GM12878 (cell line): ENCODE measurements at regions not wholly inside any gene's neighbourhood (a gene's known extent, or its start where the extent isn't known, plus 50 kb on each side); places are given as distances from the start of the nearest gene placed in this dataset.

ENCODE experiments used
- ATAC-seq: fragments of 200-7000 bp; cut with Tn5 transposase; 3 replicates; pipeline ENCODE4 v1.9.1; 2020; ENCODE audit warnings: mild to moderate bottlenecking, moderate library complexity
- BruUV-seq: library from RNA; stranded (reverse); fragments of 400-500 nt; replicated peaks from 2 replicates; lab custom pipeline; 2021; lab: Mats Ljungman, UMichigan
- CTCF ChIA-PET: fragments of 300-600 bp; sonication (Branson Sonifier 250); formaldehyde crosslinking; extraction: SDS; loops from one replicate; lab custom pipeline; 2021; ENCODE audit warnings: inconsistent platforms; lab: Yijun Ruan, JAX
- POLR2A ChIA-PET: fragments of 350-600 bp; formaldehyde crosslinking; extraction: SDS; loops from one replicate; lab custom pipeline; 2021; ENCODE audit warnings: inconsistent platforms; lab: Charles Lee
- RAD21 ChIA-PET: fragments of 300-600 bp; sonication (Branson Sonifier 250); formaldehyde crosslinking; loops from one replicate; lab custom pipeline; 2023; ENCODE audit warnings: antibody characterized with exemption; ENCODE audit not compliant: unreplicated experiment; lab: Charles Lee
- SMC1A ChIA-PET: fragments of 300-600 bp; sonication (Branson Sonifier 250); formaldehyde crosslinking; loops from one replicate; lab custom pipeline; 2023; ENCODE audit not compliant: unreplicated experiment, uncharacterized antibody; lab: Charles Lee
- DNase-seq: peaks from one replicate; pipeline ENCODE4 v3.0.0-alpha.2; 2011; ENCODE audit warnings: low read depth, low spot score
- FAIRE-seq: peaks from 3 replicates; lab custom pipeline; 2011; peaks lifted over from hg19 to GRCh38; lab: Jason Lieb, UNC
- H2AFZ ChIP-seq: 2 replicates; pipeline ENCODE4 v1.6.0; 2011; ENCODE audit warnings: low read depth, low read length, control low read depth; ENCODE audit not compliant: control insufficient read depth
- H3K27ac ChIP-seq: 2 replicates; pipeline ENCODE4 v1.5.1; 2011; ENCODE audit warnings: control low read depth; ENCODE audit not compliant: control insufficient read depth, insufficient read depth
- H3K27me3 ChIP-seq, 2 experiments: replicated peaks in 1 of 2; 2 replicates each; pipeline versions ENCODE4 v1.6.0 to v1.6.1; 2011; ENCODE audit warnings: low read length in 1 of 2; ENCODE audit not compliant: control insufficient read depth in 2 of 2, insufficient read depth in 2 of 2
- H3K36me3 ChIP-seq, 2 experiments: 2 replicates each; pipeline ENCODE4 v1.5.1; 2011; ENCODE audit warnings: low read length in 1 of 2; ENCODE audit not compliant: control insufficient read depth in 2 of 2, insufficient read depth in 2 of 2
- H3K4me1 ChIP-seq: 2 replicates; pipeline ENCODE4 v1.6.1; 2011; ENCODE audit warnings: mild to moderate bottlenecking, low read length, moderate library complexity, mixed read lengths; ENCODE audit not compliant: control insufficient read depth, insufficient read depth
- H3K4me2 ChIP-seq: 2 replicates; pipeline ENCODE4 v1.6.0; 2011; ENCODE audit warnings: control low read depth; ENCODE audit not compliant: control insufficient read depth, insufficient read depth
- H3K4me3 ChIP-seq: fragments of 200-600 bp; sonication (generic); 2 replicates; pipeline ENCODE4 v1.5.1; 2016
- H3K79me2 ChIP-seq: 2 replicates; pipeline ENCODE4 v1.6.0; 2011; ENCODE audit warnings: low read length; ENCODE audit not compliant: control insufficient read depth, insufficient read depth
- H3K9ac ChIP-seq: 2 replicates; pipeline ENCODE4 v1.8.0; 2011; ENCODE audit warnings: low read length, control low read depth, mixed read lengths; ENCODE audit not compliant: control insufficient read depth, insufficient read depth
- H3K9me3 ChIP-seq: replicated peaks from 3 replicates; pipeline ENCODE4 v1.5.1; 2011; ENCODE audit warnings: mild to moderate bottlenecking, low read length; ENCODE audit not compliant: control insufficient read depth, insufficient read depth
- H4K20me1 ChIP-seq: 2 replicates; pipeline ENCODE4 v1.6.0; 2011; ENCODE audit not compliant: control insufficient read depth, insufficient read depth
- CBFB ChIP-seq: IDR thresholded peaks from 2 replicates; pipeline ENCODE4 v1.6.1; 2016; ENCODE audit warnings: antibody characterized with exemption, low read depth
- CHD2 ChIP-seq: IDR thresholded peaks from 2 replicates; pipeline ENCODE4 v1.6.1; 2011; ENCODE audit warnings: low read depth, low read length, improper control_type of control experiment, borderline replicate concordance
- ETV6 ChIP-seq, 2 experiments: fragments of 450-650 bp in 1 of 2; IDR thresholded peaks in 1 of 2; conservative IDR thresholded peaks in 1 of 2; 2 replicates each; pipeline ENCODE4 v1.6.1; 2014; ENCODE audit warnings: antibody characterized with exemption in 1 of 2, borderline replicate concordance in 1 of 2, low read depth in 1 of 2, mild to moderate bottlenecking in 1 of 2, moderate library complexity in 1 of 2
- IKZF1 ChIP-seq: fragments of 450-650 bp; conservative IDR thresholded peaks from 2 replicates; pipeline ENCODE4 v1.6.1; 2017; ENCODE audit warnings: antibody characterized with exemption, mild to moderate bottlenecking
- MEF2A ChIP-seq: IDR thresholded peaks from 2 replicates; pipeline ENCODE4 v1.6.1; 2011; ENCODE audit warnings: low read depth, mild to moderate bottlenecking, low read length, moderate library complexity; ENCODE audit not compliant: insufficient read depth
- NR2C2 ChIP-seq: IDR thresholded peaks from 2 replicates; pipeline ENCODE4 v1.6.1; 2011; ENCODE audit warnings: borderline replicate concordance, low read depth; ENCODE audit not compliant: control insufficient read depth, insufficient read length
- PML ChIP-seq: IDR thresholded peaks from 2 replicates; pipeline ENCODE4 v1.6.1; 2012; ENCODE audit warnings: low read length, inconsistent platforms
- ZBED1 ChIP-seq: IDR thresholded peaks from 2 replicates; pipeline ENCODE4 v1.6.1; 2016; ENCODE audit warnings: borderline replicate concordance
- WGBS: methylation state at CpG from one replicate; pipeline ENCODE4 v1.1.6; 2016; ENCODE audit warnings: low lambda C conversion rate; ENCODE audit not compliant: insufficient replicate concordance, insufficient coverage; ENCODE audit errors: missing lambda C conversion rate; 5-methylcytosine and 5-hydroxymethylcytosine counted together
- in situ Hi-C: fragments of 300-500 bp; cut with MboI; formaldehyde crosslinking; loops from 9 replicates; pipeline ENCODE4 v1.14.3; 2018; ENCODE audit warnings: mixed read lengths
- intact Hi-C: fragments of 100-400 bp; cut with micrococcal nuclease; formaldehyde crosslinking; loops from one replicate; pipeline ENCODE4 v1.14.2; 2022; ENCODE audit not compliant: unreplicated experiment
- TF ChIP-seq, protein P1 (sequence below): fragments of 450-650 bp; IDR thresholded peaks from 2 replicates; pipeline ENCODE4 v1.6.1; 2018; ENCODE audit warnings: borderline replicate concordance, mild to moderate bottlenecking; ENCODE audit not compliant: partially characterized antibody

DNA sequence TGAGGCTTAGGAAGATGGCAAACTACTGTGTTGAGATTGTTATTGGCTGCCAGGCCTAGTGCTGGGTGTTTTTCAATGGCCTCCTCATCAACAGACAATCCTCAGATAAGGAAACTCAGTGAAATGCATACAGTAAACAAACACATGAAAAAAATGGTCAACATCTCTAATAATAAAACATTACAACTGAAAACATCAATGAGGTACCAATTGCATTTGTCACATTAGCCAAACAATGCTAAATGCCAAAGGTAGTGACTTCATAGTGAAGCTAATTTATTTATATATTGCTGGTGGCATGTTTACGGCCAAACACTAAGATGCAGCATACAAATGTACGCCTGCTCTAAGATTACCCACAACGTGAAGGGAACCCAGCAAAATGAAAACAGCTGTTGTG is 224.0 kb upstream of the UBL3 start:
- H3K79me2 ChIP-seq: no peaks in the 10 kb centered on the region
- SMC1A ChIA-PET: no interaction called here
- FAIRE-seq: no peak

More for the DNA sequence above, 224.0 kb upstream of the UBL3 start:
- DNase-seq: no peak
- no TSS peak for BruUV-seq
- H3K36me3 ChIP-seq: no peaks in the 10 kb centered on the region
- TF ChIP-seq NR2C2: no peak
- no peak for TF ChIP-seq PML
- TF ChIP-seq, protein P1, sequence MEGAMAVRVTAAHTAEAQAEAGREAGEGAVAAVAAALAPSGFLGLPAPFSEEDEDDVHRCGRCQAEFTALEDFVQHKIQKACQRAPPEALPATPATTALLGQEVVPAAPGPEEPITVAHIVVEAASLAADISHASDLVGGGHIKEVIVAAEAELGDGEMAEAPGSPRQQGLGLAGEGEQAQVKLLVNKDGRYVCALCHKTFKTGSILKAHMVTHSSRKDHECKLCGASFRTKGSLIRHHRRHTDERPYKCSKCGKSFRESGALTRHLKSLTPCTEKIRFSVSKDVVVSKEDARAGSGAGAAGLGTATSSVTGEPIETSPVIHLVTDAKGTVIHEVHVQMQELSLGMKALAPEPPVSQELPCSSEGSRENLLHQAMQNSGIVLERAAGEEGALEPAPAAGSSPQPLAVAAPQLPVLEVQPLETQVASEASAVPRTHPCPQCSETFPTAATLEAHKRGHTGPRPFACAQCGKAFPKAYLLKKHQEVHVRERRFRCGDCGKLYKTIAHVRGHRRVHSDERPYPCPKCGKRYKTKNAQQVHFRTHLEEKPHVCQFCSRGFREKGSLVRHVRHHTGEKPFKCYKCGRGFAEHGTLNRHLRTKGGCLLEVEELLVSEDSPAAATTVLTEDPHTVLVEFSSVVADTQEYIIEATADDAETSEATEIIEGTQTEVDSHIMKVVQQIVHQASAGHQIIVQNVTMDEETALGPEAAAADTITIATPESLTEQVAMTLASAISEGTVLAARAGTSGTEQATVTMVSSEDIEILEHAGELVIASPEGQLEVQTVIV: no peak
- no peak for TF ChIP-seq ZBED1
- TF ChIP-seq CHD2: no peak
- no peak for TF ChIP-seq ETV6 (conservative IDR thresholded peaks at IDR 0.05 in 1 of 2, IDR thresholded peaks at IDR 0.05 in 1 of 2; ENCODE audit: borderline replicate concordance in 1 of 2, low read depth in 1 of 2)
- no peak for TF ChIP-seq IKZF1
- no peak for TF ChIP-seq MEF2A
- TF ChIP-seq CBFB: no peak
- TF ChIP-seq, all 136 proteins: peak for 0
- no peaks in the 10 kb centered on the region for H3K4me1 ChIP-seq
- no peak overlapping the region for H3K9ac ChIP-seq
- no peak overlapping the region for H2AFZ ChIP-seq
- ChIA-PET POLR2A (no interaction called here), CTCF (no interaction called here), RAD21 (no interaction called here)
- no peak overlapping the region for H3K4me3 ChIP-seq
- ATAC-seq: no peak
- H3K4me2 ChIP-seq: no peak overlapping the region
- in situ Hi-C loops (no loop called here), intact Hi-C loops (no loop called here)
- 47% methylated on average over 3 of the region's 3 CpGs for WGBS
- H3K27me3 ChIP-seq: no peaks in the 10 kb centered on the region; a peak in 1 of 4 replicates
- no peak overlapping the region for H3K27ac ChIP-seq
- H3K9me3 ChIP-seq: no peaks in the 10 kb centered on the region
- H4K20me1 ChIP-seq: no peaks in the 10 kb centered on the region
